CD4-positive, CD25-positive, alpha-beta regulatory T cell (primary cell): ENCODE measurements at regions not wholly inside any gene's neighbourhood (a gene's known extent, or its start where the extent isn't known, plus 50 kb on each side); places are given as distances from the start of the nearest gene placed in this dataset.
"Not testable (repeated sequence)": the region's sequence is repeated elsewhere in the genome, so short reads cannot be mapped to it uniquely, and the experiment has no call there.

Source experiments
- ATAC-seq, 2 donors: fragments of 150-1000 bp; cut with Tn5 transposase; one replicate each; pipeline ENCODE4 v1.10.0; 2021; ENCODE audit warnings: low read depth in 2 of 2, moderate number of reproducible peaks in 2 of 2, moderate library complexity in 1 of 2
- DNase-seq, 3 donors: peaks; one replicate each; pipeline versions ENCODE4 v3.0.0 to v3.0.0-alpha.2; 2012 to 2022; ENCODE audit warnings: mixed read lengths in 1 of 3
- H3K27ac ChIP-seq: one replicate; pipeline ENCODE4 v1.7.0; 2013; ENCODE audit warnings: mild to moderate bottlenecking, low read length; ENCODE audit not compliant: insufficient read depth, poor library complexity, severe bottlenecking
- H3K27me3 ChIP-seq: one replicate; pipeline ENCODE4 v1.7.0; 2013; ENCODE audit warnings: low read length; ENCODE audit not compliant: control insufficient read depth, insufficient read depth
- H3K36me3 ChIP-seq: one replicate; pipeline ENCODE4 v1.7.0; 2013; ENCODE audit warnings: mild to moderate bottlenecking, low read length, moderate library complexity; ENCODE audit not compliant: control insufficient read depth, insufficient read depth
- H3K4me1 ChIP-seq: 2 replicates; pipeline ENCODE4 v1.7.0; 2013; ENCODE audit warnings: mild to moderate bottlenecking, low read length; ENCODE audit not compliant: insufficient read depth, control insufficient read depth, poor library complexity, severe bottlenecking
- H3K4me3 ChIP-seq: one replicate; pipeline ENCODE4 v1.7.0; 2013; ENCODE audit warnings: low read depth, mild to moderate bottlenecking, low read length, moderate library complexity
- H3K9me3 ChIP-seq, 2 experiments: 1 replicate in 1 of 2; 2 replicates in 1 of 2; pipeline ENCODE4 v1.7.0; 2013; ENCODE audit warnings: low read length in 2 of 2, mild to moderate bottlenecking in 1 of 2, moderate library complexity in 1 of 2; ENCODE audit not compliant: control insufficient read depth in 2 of 2
- H3K27ac Mint-ChIP-seq, 3 donors: one replicate each; pipeline ENCODE4 v1.8.0; 2020 to 2022; ENCODE audit warnings: mild to moderate bottlenecking in 3 of 3, mixed read lengths in 3 of 3, moderate library complexity in 2 of 3
- H3K27me3 Mint-ChIP-seq: one replicate; pipeline ENCODE4 v1.8.0; 2022; ENCODE audit warnings: mild to moderate bottlenecking, mixed read lengths
- H3K36me3 Mint-ChIP-seq: one replicate; pipeline ENCODE4 v1.8.0; 2020; ENCODE audit warnings: mixed read lengths
- H3K4me1 Mint-ChIP-seq, 4 donors: one replicate each; pipeline ENCODE4 v1.8.0; 2020 to 2022; ENCODE audit warnings: mixed read lengths in 4 of 4, mild to moderate bottlenecking in 1 of 4
- H3K4me3 Mint-ChIP-seq, 4 donors: one replicate each; pipeline ENCODE4 v1.8.0; 2020 to 2022; ENCODE audit warnings: mild to moderate bottlenecking in 4 of 4, mixed read lengths in 4 of 4, moderate library complexity in 3 of 4
- H3K9me3 Mint-ChIP-seq, 7 donors: one replicate each; pipeline ENCODE4 v1.8.0; 2020 to 2022; ENCODE audit warnings: mixed read lengths in 7 of 7, mild to moderate bottlenecking in 3 of 7, moderate library complexity in 2 of 7

DNA sequence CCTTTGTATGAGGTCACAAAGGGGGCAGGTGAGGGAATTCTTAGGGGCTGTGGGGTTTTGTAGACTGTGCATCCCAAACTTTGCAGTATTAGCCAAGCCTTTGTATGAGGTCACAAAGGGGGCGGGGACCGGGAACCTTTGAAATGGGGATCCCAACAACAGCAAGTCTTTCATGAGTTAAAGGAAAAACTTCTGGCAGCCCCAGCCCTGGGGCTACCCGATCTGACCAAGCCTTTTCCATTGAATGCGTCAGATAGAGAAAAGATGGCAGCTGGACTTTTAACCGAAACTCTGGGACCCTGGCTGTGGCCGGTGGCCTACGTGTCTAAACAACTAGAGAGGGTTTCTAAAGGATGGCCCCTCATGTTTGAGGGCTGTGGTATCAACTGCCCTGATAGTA lies 79.0 kb upstream of the RUBCNL start:
- not testable (repeated sequence) for H3K36me3 Mint-ChIP-seq, H3K36me3 ChIP-seq, H3K9me3 ChIP-seq, H3K4me3 ChIP-seq, H3K27ac Mint-ChIP-seq, DNase-seq, H3K4me1 ChIP-seq, H3K27me3 Mint-ChIP-seq, ATAC-seq, H3K9me3 Mint-ChIP-seq, H3K4me3 Mint-ChIP-seq, H3K4me1 Mint-ChIP-seq, H3K27me3 ChIP-seq, H3K27ac ChIP-seq

DNA sequence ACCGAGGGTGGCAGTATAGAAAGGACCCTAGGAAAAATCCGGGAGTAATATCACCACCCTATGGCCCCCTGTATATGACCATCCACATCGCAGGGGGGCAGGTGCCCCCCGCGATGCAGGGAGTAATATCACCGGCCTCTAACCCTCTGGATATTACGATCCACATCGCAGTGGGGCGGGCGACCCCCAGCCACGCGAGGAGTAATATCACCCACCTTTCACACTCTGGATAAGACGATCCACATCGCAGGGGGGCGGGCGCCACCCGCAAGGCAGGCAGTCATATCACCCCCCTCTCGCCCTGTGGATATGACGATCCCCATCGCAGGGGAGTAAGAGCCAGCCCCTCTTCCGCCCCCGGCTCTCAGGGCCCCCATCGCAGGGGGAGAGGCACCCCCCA lies 76.7 kb upstream of the RUBCNL start:
- no peak overlapping the region for H3K4me3 Mint-ChIP-seq
- no peaks in the 10 kb centered on the region for H3K36me3 Mint-ChIP-seq
- H3K4me1 Mint-ChIP-seq, result no peaks in the 10 kb centered on the region
- Histone ChIP-seq H3K4me1 (no peaks in the 10 kb centered on the region), H3K9me3 (no peaks in the 10 kb centered on the region), H3K36me3 (no peaks in the 10 kb centered on the region), H3K27ac (no peak overlapping the region), H3K4me3 (no peak overlapping the region), H3K27me3 (no peaks in the 10 kb centered on the region)
- H3K27ac Mint-ChIP-seq, result no peak overlapping the region
- peaks cover 0 to 6% (median 0%) of the 10 kb centered on the region in 7 donors for H3K9me3 Mint-ChIP-seq
- H3K27me3 Mint-ChIP-seq, result no peaks in the 10 kb centered on the region
- ATAC-seq, result no peak
- no peak for DNase-seq

DNA sequence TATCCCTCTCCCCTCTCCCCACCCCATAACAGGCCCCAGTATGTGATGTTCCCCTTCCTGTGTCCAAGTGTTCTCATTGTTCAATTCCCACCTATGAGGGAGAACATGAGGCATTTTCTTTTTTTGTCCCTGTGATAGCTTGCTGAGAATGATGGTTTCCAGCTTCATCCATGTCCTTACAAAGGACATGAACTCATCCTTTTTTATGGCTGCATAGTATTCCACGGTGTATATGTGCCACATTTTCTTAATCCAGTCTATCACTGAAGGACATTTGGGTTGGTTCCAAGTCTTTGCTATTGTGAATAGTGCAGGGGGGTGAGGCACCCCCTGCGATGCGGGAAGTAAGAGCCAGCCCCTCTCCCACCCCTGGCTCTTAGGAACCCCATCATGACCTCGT lies 73.2 kb upstream of the RUBCNL start:
- H3K4me3 ChIP-seq, H3K4me1 ChIP-seq, H3K4me3 Mint-ChIP-seq, H3K27me3 ChIP-seq, H3K27ac ChIP-seq, H3K27me3 Mint-ChIP-seq, H3K36me3 ChIP-seq, H3K9me3 ChIP-seq, ATAC-seq, H3K27ac Mint-ChIP-seq, H3K36me3 Mint-ChIP-seq, H3K4me1 Mint-ChIP-seq, DNase-seq, H3K9me3 Mint-ChIP-seq: not testable (repeated sequence)

DNA sequence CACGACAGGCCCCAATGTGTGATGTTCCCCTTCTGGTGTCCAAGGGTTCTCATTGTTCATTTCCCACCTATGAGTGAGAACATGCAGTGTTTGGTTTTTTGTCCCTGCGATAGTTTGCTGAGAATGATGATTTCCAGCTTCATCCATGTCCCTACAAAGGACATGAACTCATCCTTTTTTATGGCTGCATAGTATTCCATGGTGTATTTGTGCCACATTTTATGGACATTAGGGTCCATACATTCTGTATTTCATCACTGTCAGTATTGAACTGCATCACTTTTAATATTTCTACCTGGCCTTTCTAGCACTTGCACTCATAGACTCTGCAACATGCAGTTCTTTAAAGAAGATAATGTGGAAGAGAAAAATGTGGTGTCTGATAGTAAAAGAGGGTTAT lies 70.2 kb upstream of the RUBCNL start:
- not testable (repeated sequence) for H3K36me3 ChIP-seq, H3K9me3 Mint-ChIP-seq, H3K4me1 ChIP-seq, H3K27ac Mint-ChIP-seq, H3K36me3 Mint-ChIP-seq, H3K4me1 Mint-ChIP-seq, H3K27ac ChIP-seq, H3K27me3 ChIP-seq, H3K27me3 Mint-ChIP-seq, H3K9me3 ChIP-seq, ATAC-seq, H3K4me3 Mint-ChIP-seq, DNase-seq, H3K4me3 ChIP-seq

DNA sequence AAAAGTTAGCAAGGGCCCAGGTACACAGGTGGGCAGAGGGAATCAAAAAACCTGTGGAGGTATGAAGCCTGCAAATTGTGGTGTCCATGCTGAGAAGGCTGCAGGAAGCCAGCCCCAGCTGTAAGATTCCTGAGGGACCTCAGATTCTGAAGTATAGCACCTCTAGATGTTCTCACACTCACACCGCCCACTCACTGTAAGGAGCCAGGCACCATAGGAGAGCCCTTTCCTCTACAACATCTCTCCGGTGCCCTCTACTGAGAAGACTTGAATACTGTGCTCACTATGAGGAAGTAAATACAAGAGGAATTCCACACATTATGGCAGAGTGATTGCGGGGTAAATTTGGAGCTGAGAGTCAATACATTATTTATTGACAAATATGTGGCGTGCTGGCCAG lies 68.9 kb upstream of the RUBCNL start:
- H3K4me1 Mint-ChIP-seq, H3K4me3 Mint-ChIP-seq: not testable (repeated sequence)
- peak in 1 of 2 donors; percentile 43 for ATAC-seq

DNA sequence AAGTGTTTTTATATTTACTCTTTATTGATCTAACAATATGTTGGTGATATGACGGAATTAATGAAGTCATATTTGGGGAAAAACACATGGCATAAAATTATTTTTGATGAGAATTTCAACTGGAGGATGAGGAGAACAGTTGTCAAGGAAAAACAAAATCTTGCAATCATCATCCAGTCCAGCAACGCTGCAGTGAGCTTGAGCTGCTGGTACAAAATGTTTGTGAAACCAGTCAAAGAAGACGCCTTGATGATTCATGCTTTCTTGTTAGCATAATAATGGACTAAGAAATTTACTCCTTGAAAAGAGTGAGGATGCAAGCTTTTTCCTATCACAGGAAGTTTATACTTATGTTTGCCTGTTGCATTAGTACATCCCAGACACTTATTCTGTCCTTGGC lies 64.1 kb upstream of the RUBCNL start:
- H3K36me3 Mint-ChIP-seq, H3K36me3 ChIP-seq, H3K4me3 Mint-ChIP-seq, H3K27me3 ChIP-seq, H3K4me1 Mint-ChIP-seq, H3K27ac Mint-ChIP-seq, H3K27ac ChIP-seq, H3K27me3 Mint-ChIP-seq, H3K9me3 ChIP-seq, H3K4me1 ChIP-seq, ATAC-seq, DNase-seq, H3K9me3 Mint-ChIP-seq, H3K4me3 ChIP-seq: not testable (repeated sequence)

More for the DNA sequence above, 68.9 kb upstream of the RUBCNL start:
- not testable (repeated sequence) for H3K4me1 ChIP-seq, H3K36me3 Mint-ChIP-seq, H3K4me3 ChIP-seq, H3K36me3 ChIP-seq, H3K27ac ChIP-seq, H3K27me3 Mint-ChIP-seq, H3K27ac Mint-ChIP-seq, H3K9me3 ChIP-seq, H3K9me3 Mint-ChIP-seq, H3K27me3 ChIP-seq
- DNase-seq, result peak in 1 of 3 donors; percentile 1

DNA sequence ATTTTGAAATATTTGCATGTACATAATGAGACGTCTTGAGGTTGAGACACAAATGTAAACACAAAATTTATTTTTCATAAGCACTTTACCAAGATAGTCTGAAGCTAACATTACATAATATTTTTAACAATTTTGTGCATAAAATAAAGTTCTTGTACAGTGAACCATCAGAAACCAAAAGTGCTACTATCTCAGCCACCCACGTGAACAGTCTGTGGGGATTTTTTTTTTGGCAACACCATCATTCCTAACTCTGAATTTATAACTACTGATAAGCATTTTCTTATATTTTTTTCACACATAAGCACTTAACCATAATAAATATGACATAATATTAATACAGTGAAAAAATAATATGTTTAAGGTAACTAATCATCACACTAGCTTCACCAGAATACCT lies 62.9 kb upstream of the RUBCNL start:
- not testable (repeated sequence) for H3K4me3 Mint-ChIP-seq, H3K36me3 ChIP-seq, H3K27ac ChIP-seq, H3K27ac Mint-ChIP-seq, H3K9me3 ChIP-seq, H3K9me3 Mint-ChIP-seq, H3K36me3 Mint-ChIP-seq, H3K27me3 ChIP-seq, ATAC-seq, H3K4me3 ChIP-seq, DNase-seq, H3K4me1 ChIP-seq, H3K27me3 Mint-ChIP-seq, H3K4me1 Mint-ChIP-seq

DNA sequence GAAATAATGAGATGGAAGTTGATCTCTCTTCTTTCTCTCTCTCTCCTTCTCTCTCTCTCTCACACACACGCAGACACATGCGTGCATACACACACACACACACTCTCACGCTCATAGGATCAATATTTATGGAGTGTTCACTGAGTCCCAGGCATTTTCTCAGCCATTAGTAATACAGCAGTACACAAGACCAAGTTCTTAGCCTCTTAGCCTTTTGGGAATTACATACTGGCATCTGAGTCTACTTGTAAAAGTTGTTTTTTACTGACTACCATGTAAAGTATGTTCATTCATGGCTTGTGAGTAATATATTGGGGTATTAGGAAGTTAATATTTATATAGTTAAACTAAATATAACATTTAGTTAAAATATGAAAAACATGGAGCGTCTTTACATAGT lies 61.1 kb upstream of the RUBCNL start:
- not testable (repeated sequence) for H3K27me3 Mint-ChIP-seq, H3K4me1 ChIP-seq, H3K4me1 Mint-ChIP-seq, H3K4me3 Mint-ChIP-seq, H3K27ac ChIP-seq, H3K4me3 ChIP-seq, DNase-seq, ATAC-seq, H3K9me3 ChIP-seq, H3K27me3 ChIP-seq, H3K27ac Mint-ChIP-seq, H3K36me3 Mint-ChIP-seq, H3K9me3 Mint-ChIP-seq, H3K36me3 ChIP-seq
